ENCODE measurements at regions not wholly inside any gene's neighbourhood (a gene's known extent, or its start where the extent isn't known, plus 50 kb on each side); places are given as distances from the start of the nearest gene placed in this dataset.
A peak's percentile ranks its signal among the peaks of the same experiment; 100 is the strongest.
"Not testable (repeated sequence)": the region's sequence is repeated elsewhere in the genome, so short reads cannot be mapped to it uniquely, and the experiment has no call there.

DNA sequence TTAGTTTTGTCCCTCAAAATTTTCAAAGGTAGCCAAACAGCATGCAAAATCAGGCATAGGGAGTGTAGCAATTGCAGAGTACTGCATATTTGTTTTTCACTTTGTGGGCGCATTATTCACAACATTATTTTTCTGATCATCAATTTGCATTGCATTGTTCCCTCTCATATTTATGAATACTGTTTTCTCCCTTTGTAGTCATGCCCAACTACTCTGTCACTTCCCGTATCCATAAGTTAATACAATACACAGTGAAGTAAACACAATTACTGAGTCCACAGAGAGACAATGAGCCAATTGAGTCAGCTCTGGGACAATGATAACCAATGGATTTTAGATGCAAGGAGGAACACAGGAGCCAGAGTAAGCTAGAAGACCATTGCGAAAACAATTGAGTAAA, 944.0 kb upstream of the ADGRL4 start:
- ATAC-seq (no peak), DNase-seq (ENCODE audit: low spot score) (no peak)
- intact Hi-C loops (cut with DNase I), result no loop called here

GRCh38 chr1:79945391-79945790, 938.9 kb upstream of the ADGRL4 start:
- no peak for DNase-seq (ENCODE audit: low spot score)
- ATAC-seq, result no peak
- intact Hi-C loops (cut with DNase I), result no loop called here

DNA sequence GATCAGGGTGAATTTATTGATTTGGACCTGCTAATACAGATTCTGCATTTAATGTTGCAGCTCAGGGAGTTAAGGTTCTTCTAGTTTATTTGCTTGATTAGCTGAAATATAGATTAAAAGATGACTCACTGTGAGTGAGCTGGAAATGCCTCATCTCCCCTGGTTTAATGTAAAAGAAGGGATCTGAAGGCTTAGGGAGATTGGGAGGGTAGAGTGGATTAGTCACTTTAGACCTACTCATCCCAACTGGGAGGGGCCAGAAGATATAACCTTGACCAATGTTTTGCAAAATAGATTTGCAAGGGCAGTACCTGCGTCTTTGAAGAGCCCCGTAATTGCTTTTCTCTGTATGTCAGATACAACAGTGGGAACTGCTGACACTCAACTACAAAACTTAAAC, 922.8 kb upstream of the ADGRL4 start:
- intact Hi-C loops (cut with DNase I), result no loop called here
- ATAC-seq (no peak), DNase-seq (ENCODE audit: low spot score) (no peak)

DNA sequence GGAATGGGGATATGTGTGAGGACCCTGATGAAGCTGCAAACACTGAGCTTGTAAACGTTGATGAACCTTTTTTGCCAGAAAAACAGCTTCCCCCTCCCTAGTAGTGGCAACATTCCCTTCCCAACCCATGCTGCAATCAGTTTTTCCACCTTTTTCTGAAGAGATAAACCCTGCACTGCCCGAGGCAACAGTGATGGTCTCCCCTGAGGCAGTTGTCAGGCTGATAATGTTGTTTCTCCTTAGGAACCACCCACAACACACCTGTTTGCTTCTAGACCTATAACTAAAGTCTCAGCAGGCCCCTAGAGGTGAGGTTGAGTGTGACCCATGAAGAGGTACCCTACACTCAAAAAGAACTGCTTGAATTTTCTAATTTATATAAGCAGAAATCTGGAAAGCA, 922.4 kb upstream of the ADGRL4 start:
- intact Hi-C loops (cut with DNase I), result no loop called here

DNA sequence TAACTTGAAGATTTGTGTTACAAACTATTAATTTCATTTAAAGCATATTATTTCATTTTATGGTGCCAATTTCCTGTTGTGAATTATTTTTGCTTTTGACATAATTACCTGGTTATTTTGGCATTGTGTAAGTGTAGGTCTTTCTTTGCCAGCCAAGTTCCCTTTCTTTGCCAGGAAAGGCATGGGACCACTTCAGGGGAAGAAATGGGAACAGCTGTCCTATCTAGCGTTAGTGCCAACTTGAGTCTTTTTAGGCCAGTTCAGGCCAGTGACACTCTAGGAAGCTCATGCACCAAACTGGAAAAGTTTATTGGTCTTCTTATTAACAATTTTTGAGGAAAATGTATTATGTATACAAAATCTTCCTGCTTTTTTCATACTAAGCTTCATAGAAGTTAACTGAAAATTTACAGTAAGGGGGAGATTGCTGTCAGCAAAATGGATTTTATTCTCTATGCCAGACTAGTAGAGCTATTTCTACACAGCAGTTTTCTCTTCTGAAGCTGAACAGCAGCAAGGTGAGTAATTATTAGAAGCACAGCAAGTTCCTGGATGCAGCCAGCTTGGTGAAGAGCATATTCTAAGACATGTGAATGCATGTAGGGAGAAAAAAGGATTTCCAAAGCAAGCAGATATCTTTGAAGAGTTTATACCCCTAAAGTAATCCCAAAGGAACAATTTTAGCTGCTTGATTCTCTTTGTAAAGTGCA, 914.6 kb upstream of the ADGRL4 start:
- DNase-seq (ENCODE audit: low spot score) (no peak), ATAC-seq (no peak)
- intact Hi-C loops (cut with DNase I), result no loop called here

More for the DNA sequence above, 922.4 kb upstream of the ADGRL4 start:
- DNase-seq (ENCODE audit: low spot score) (no peak), ATAC-seq (no peak)

- intact Hi-C loops (cut with DNase I), result no loop called here
- DNase-seq (ENCODE audit: low spot score), result no peak
- ATAC-seq, result no peak
These were observed 908.4 kb upstream of the ADGRL4 start for GRCh38 chr1:79914896-79915295.

- no peak for ATAC-seq
- no peak for DNase-seq (ENCODE audit: low spot score)
- intact Hi-C loops (cut with DNase I), result no loop called here
These were observed 906.3 kb upstream of the ADGRL4 start for GRCh38 chr1:79912813-79913212.

GRCh38 chr1:79903321-79903720, 896.8 kb upstream of the ADGRL4 start:
- intact Hi-C loops (cut with DNase I), result no loop called here
- ATAC-seq (no peak), DNase-seq (ENCODE audit: low spot score) (no peak)

DNA sequence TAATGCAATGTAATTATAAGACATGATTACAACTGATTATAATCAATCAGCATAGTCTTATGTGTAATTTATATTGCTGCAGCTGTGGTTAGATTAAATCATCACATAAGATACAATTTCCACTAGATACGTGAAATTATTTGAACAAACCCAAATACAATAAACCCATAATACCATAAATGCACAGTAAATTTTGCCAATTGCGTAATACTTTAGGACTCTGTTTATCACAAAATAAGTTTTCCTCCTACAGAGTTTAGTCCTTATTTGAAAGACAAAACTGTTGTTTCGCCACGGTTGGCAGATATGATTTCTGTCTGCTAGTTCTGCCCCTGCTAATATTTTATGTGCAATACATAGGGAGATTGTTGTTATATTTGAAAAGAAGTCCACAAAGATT, 895.9 kb upstream of the ADGRL4 start:
- DNase-seq (ENCODE audit: low spot score) (no peak), ATAC-seq (no peak)
- intact Hi-C loops (cut with DNase I), result no loop called here

GRCh38 chr1:79899914-79900313, 893.4 kb upstream of the ADGRL4 start:
- DNase-seq (ENCODE audit: low spot score) (no peak), ATAC-seq (no peak)
- intact Hi-C loops (cut with DNase I), result no loop called here

- DNase-seq (ENCODE audit: low spot score) (no peak), ATAC-seq (no peak)
These were observed 889.6 kb upstream of the ADGRL4 start for GRCh38 chr1:79896140-79896539.

DNA sequence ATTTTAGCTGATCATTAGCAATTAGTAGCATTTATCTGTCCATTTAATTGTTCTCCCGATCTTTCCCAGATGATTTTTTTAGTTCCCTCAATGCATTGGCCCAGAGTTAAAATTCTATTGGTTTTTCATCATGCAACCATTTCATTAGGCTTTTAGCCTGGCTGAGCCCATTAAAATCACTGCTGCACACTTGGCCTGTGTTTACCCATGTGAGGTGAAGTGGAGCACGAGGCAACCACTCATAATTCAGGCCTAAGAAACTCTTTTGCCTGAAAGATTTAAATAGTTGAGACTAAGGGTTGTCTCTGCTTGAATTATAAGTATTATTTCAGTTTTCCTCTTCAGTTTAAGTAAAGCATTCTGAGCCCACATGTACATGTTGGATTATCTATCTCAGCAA, 889.0 kb upstream of the ADGRL4 start:
- ATAC-seq (no peak), DNase-seq (ENCODE audit: low spot score) (no peak)
- intact Hi-C loops (cut with DNase I), result no loop called here

More at GRCh38 chr1:79896140-79896539, 889.6 kb upstream of the ADGRL4 start:
- intact Hi-C loops (cut with DNase I), result no loop called here

GRCh38 chr1:79894129-79894528, 887.6 kb upstream of the ADGRL4 start:
- DNase-seq (ENCODE audit: low spot score); ATAC-seq; intact Hi-C loops (cut with DNase I): not testable (repeated sequence)

DNA sequence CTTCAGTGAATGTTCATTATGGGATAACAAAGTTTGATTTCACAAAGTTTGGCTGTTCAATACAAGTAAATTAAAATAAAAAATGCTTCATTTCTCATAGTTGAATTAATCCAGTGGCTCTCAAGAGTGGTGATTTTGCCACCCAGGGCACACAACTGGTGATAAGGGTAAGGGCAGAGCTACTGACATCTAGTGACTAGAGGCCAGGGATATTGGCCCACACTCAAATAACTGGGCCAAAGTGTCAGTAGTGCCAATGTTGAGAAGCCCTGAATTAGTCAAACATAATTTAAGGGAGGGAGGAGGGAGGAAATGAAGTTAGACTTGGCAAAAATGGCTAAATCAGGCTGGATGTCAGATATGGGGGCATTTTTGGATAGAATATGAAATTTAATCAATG, 880.5 kb upstream of the ADGRL4 start:
- DNase-seq (ENCODE audit: low spot score) (no peak), ATAC-seq (no peak)
- intact Hi-C loops (cut with DNase I), result no loop called here

DNA sequence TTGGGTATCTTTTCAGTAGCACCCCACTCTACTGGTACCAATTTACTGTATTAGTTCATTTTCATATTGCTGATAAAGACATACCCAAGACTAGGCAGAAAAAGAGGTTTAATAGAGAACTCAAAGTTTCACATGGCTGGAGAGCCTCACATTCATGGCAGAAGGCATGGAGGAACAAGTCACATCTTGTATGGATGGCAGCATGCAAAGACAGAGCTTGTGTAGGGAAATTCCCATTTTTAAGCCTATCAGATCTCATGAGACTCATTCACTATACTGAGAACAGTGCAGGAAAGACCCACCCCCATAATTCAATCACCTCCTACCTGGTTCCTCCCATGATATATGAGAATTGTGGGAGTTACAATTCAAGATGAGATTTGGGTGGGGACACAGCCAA, 878.6 kb upstream of the ADGRL4 start:
- ATAC-seq (no peak), DNase-seq (ENCODE audit: low spot score) (no peak)
- intact Hi-C loops (cut with DNase I), result no loop called here

GRCh38 chr1:79877086-79877485, 870.6 kb upstream of the ADGRL4 start:
- intact Hi-C loops (cut with DNase I), result no loop called here

GRCh38 chr1:79875187-79875586, 868.7 kb upstream of the ADGRL4 start:
- ATAC-seq, result peak; percentile 24
- DNase-seq (ENCODE audit: low spot score), result no peak
- intact Hi-C loops (cut with DNase I), result no loop called here

More at GRCh38 chr1:79877086-79877485, 870.6 kb upstream of the ADGRL4 start:
- DNase-seq (ENCODE audit: low spot score), result no peak
- ATAC-seq, result no peak

DNA sequence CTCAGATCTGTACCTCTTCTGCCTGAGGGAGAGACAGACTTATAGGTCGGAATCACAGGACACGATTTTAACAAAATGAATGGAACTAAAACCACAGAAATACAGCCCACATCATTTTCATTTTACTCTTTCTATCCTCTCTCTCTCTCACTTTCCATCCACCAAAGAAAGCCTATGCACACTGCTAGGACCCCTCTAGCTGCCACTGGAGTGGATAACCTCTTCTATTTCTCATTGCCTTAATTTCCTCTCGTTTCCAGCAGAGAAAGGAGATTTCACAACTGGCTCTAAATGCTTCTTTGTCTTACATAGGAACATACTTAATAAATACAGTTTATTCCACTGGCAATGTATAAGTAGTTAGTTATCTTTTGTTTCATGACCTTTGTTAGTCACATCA, 867.8 kb upstream of the ADGRL4 start:
- no peak for DNase-seq (ENCODE audit: low spot score)
- no peak for ATAC-seq
- intact Hi-C loops (cut with DNase I), result no loop called here

DNA sequence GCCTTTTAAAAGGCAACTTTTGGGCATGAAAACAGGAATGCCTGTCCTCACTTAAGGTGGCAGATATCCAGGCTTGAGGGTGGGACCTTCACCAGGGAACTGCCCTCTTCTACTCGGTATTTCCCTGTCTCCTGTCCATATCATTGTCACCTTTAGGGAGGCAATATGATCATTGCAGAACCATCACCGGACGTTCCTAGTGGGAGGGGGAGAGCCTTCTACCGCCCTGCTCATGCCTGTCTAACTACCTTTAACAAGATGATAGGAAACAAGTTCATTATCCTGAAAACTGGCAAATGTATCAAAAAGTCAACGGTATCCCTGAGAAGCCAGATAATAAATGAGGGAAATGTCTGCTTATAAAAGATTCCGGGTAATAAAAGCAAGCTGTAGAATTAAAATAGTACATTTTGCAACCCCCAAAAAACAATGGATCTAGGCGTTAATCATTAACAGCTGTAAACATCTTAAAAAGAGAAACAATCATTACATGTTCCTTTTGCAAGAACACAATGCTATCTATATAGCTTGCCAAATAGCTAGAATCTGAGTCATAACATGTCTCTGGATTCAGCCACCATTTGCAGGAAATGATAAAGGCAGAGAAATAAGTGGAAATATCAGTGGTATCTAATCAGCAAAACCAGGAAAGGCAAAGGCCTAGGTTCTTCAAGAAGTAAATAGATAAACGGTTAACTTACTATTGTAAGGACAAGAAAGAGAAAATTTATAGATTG, 852.9 kb upstream of the ADGRL4 start:
- no peak for ATAC-seq
- intact Hi-C loops (cut with DNase I), result no loop called here
- DNase-seq (ENCODE audit: low spot score), result no peak

- intact Hi-C loops (cut with DNase I), result no loop called here
- ATAC-seq, result no peak
- DNase-seq (ENCODE audit: low spot score), result no peak
These were observed 845.5 kb upstream of the ADGRL4 start for GRCh38 chr1:79852004-79852403.

GRCh38 chr1:79849388-79849787, 842.9 kb upstream of the ADGRL4 start:
- DNase-seq (ENCODE audit: low spot score) (no peak), ATAC-seq (no peak)
- intact Hi-C loops (cut with DNase I), result no loop called here
